Osteoblast (primary cell): ENCODE measurements at regions not wholly inside any gene's neighbourhood (a gene's known extent, or its start where the extent isn't known, plus 50 kb on each side); places are given as distances from the start of the nearest gene placed in this dataset.

ENCODE experiments used
- DNase-seq: peaks from one replicate; pipeline ENCODE4 v3.0.0; 2011; ENCODE audit warnings: low spot score, mixed read lengths; ENCODE audit not compliant: insufficient read length; ENCODE audit errors: missing footprints
- H2AFZ ChIP-seq: 2 replicates; pipeline ENCODE4 v1.6.0; 2011; ENCODE audit warnings: mild to moderate bottlenecking, low read length
- H3K27ac ChIP-seq: 2 replicates; pipeline ENCODE4 v1.5.1; 2011; ENCODE audit warnings: mild to moderate bottlenecking, low read depth, low read length, moderate library complexity
- H3K27me3 ChIP-seq: 2 replicates; pipeline ENCODE4 v1.6.0; 2012; ENCODE audit warnings: mild to moderate bottlenecking, control low read depth, inconsistent platforms, low read length, moderate library complexity; ENCODE audit not compliant: insufficient read depth
- H3K36me3 ChIP-seq: 2 replicates; pipeline ENCODE4 v1.5.1; 2011; ENCODE audit warnings: mild to moderate bottlenecking, low read length, control low read depth, moderate library complexity; ENCODE audit not compliant: insufficient read depth
- H3K4me1 ChIP-seq: 2 replicates; pipeline ENCODE4 v1.5.1; 2011; ENCODE audit warnings: mild to moderate bottlenecking, low read length, control low read depth, moderate library complexity; ENCODE audit not compliant: insufficient read depth
- H3K4me2 ChIP-seq: 2 replicates; pipeline ENCODE4 v1.6.0; 2011; ENCODE audit warnings: mild to moderate bottlenecking, low read length; ENCODE audit not compliant: insufficient read depth
- H3K4me3 ChIP-seq: fragments of 200-600 bp; sonication (generic); 3 replicates; pipeline ENCODE4 v1.5.1; 2012; ENCODE audit warnings: mild to moderate bottlenecking, low read length, inconsistent platforms; ENCODE audit not compliant: insufficient read depth
- H3K79me2 ChIP-seq: 2 replicates; pipeline ENCODE4 v1.6.0; 2012; ENCODE audit warnings: mild to moderate bottlenecking, low read length, control low read depth, inconsistent platforms; ENCODE audit not compliant: insufficient read depth
- H3K9me3 ChIP-seq: 2 replicates; pipeline ENCODE4 v1.5.1; 2011; ENCODE audit warnings: low read depth, low read length, control low read depth
- H4K20me1 ChIP-seq: 2 replicates; pipeline ENCODE4 v1.6.0; 2012; ENCODE audit warnings: mild to moderate bottlenecking, low read length, control low read depth; ENCODE audit not compliant: insufficient read depth
- CTCF ChIP-seq: IDR thresholded peaks from 2 replicates; pipeline ENCODE4 v1.5.1; 2011; ENCODE audit warnings: mild to moderate bottlenecking, low read depth, low read length, moderate library complexity; ENCODE audit errors: extremely low read depth

- H3K4me2 ChIP-seq: no peak overlapping the region
- no peaks in the 10 kb centered on the region for H3K27me3 ChIP-seq
- H3K4me3 ChIP-seq: no peak overlapping the region
- no peak for TF ChIP-seq CTCF
- H2AFZ ChIP-seq: no peak overlapping the region
- no peaks in the 10 kb centered on the region for H3K4me1 ChIP-seq
- no peak overlapping the region for H3K27ac ChIP-seq
- H3K9me3 ChIP-seq: no peaks in the 10 kb centered on the region
- H4K20me1 ChIP-seq: no peaks in the 10 kb centered on the region
- no peaks in the 10 kb centered on the region for H3K79me2 ChIP-seq
- H3K36me3 ChIP-seq: no peaks in the 10 kb centered on the region
- DNase-seq: no peak
Observed at GRCh38 chr15:85929786-85930185, 135.1 kb upstream of the KLHL25 start.

- Histone ChIP-seq H2AFZ (no peak overlapping the region), H3K4me3 (no peak overlapping the region), H3K4me1 (no peaks in the 10 kb centered on the region), H3K4me2 (no peak overlapping the region), H3K79me2 (no peaks in the 10 kb centered on the region), H3K27ac (no peak overlapping the region), H3K36me3 (no peaks in the 10 kb centered on the region), H4K20me1 (no peaks in the 10 kb centered on the region), H3K9me3 (no peaks in the 10 kb centered on the region), H3K27me3 (no peaks in the 10 kb centered on the region)
- TF ChIP-seq CTCF: no peak
- DNase-seq: no peak
Observed at GRCh38 chr15:85932391-85932790, 137.7 kb upstream of the KLHL25 start.

GRCh38 chr15:85934691-85935090 is 140.0 kb upstream of the KLHL25 start:
- Histone ChIP-seq H3K9me3 (no peaks in the 10 kb centered on the region), H3K4me1 (no peaks in the 10 kb centered on the region), H3K36me3 (no peaks in the 10 kb centered on the region), H3K79me2 (no peaks in the 10 kb centered on the region), H3K4me2 (no peak overlapping the region), H3K27me3 (no peaks in the 10 kb centered on the region), H2AFZ (no peak overlapping the region), H3K27ac (no peak overlapping the region), H3K4me3 (no peak overlapping the region), H4K20me1 (no peaks in the 10 kb centered on the region)
- TF ChIP-seq CTCF: no peak
- no peak for DNase-seq

GRCh38 chr15:85935182-85935581 is 140.5 kb upstream of the KLHL25 start:
- no peaks in the 10 kb centered on the region for H3K79me2 ChIP-seq
- H3K4me2 ChIP-seq: no peak overlapping the region
- H3K4me1 ChIP-seq: no peaks in the 10 kb centered on the region

More at GRCh38 chr15:85935182-85935581, 140.5 kb upstream of the KLHL25 start:
- Histone ChIP-seq H3K27ac (no peak overlapping the region), H2AFZ (no peak overlapping the region), H4K20me1 (no peaks in the 10 kb centered on the region), H3K27me3 (no peaks in the 10 kb centered on the region), H3K4me3 (no peak overlapping the region), H3K36me3 (no peaks in the 10 kb centered on the region), H3K9me3 (no peaks in the 10 kb centered on the region)
- TF ChIP-seq CTCF: no peak
- no peak for DNase-seq
